ENCODE measurements at regions not wholly inside any gene's neighbourhood (a gene's known extent, or its start where the extent isn't known, plus 50 kb on each side); places are given as distances from the start of the nearest gene placed in this dataset.

DNA sequence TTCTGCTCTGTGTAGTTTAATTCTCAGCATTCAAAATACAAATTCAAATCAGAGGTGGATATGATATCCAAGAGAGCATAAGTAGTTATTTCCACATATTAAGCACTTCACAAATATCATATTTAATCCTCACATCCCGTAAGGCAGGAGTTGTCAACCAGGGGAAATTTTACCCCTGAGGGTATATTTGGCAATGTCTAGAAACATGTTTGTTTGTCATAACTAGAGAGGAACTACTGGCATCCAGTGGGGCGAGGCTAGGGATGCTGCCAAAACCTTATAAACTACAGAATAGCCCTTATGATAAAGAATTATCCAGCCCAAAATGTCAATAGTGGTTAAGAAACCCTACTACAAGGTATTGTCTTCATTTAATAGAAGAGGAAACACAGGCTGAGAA, 619.4 kb downstream of the SLCO4C1 start:
- TF ChIP-seq EZH2 (IDR thresholded peaks at IDR 0.05; ENCODE audit: borderline replicate concordance, low read length): no peak
- TF ChIP-seq, protein P1, sequence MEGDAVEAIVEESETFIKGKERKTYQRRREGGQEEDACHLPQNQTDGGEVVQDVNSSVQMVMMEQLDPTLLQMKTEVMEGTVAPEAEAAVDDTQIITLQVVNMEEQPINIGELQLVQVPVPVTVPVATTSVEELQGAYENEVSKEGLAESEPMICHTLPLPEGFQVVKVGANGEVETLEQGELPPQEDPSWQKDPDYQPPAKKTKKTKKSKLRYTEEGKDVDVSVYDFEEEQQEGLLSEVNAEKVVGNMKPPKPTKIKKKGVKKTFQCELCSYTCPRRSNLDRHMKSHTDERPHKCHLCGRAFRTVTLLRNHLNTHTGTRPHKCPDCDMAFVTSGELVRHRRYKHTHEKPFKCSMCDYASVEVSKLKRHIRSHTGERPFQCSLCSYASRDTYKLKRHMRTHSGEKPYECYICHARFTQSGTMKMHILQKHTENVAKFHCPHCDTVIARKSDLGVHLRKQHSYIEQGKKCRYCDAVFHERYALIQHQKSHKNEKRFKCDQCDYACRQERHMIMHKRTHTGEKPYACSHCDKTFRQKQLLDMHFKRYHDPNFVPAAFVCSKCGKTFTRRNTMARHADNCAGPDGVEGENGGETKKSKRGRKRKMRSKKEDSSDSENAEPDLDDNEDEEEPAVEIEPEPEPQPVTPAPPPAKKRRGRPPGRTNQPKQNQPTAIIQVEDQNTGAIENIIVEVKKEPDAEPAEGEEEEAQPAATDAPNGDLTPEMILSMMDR (IDR thresholded peaks at IDR 0.05; ENCODE audit: low read length): no peak
